H9 (cell line): ENCODE measurements at regions not wholly inside any gene's neighbourhood (a gene's known extent, or its start where the extent isn't known, plus 50 kb on each side); places are given as distances from the start of the nearest gene placed in this dataset.

Source experiments
- DNase-seq: peaks from one replicate; pipeline ENCODE4 v3.0.0-alpha.2; 2017
- H2AFZ ChIP-seq: one replicate; pipeline ENCODE4 v1.6.1; 2013; ENCODE audit warnings: mild to moderate bottlenecking, low read length, control low read depth, moderate library complexity
- H2AK5ac ChIP-seq: 2 replicates; pipeline ENCODE4 v1.6.1; 2013; ENCODE audit warnings: low read length, control low read depth, mixed read lengths; ENCODE audit not compliant: insufficient read length
- H2BK120ac ChIP-seq: one replicate; pipeline ENCODE4 v1.6.1; 2013; ENCODE audit warnings: low read depth, mild to moderate bottlenecking, low read length, control low read depth, inconsistent platforms; ENCODE audit not compliant: poor library complexity, severe bottlenecking
- H2BK12ac ChIP-seq: 2 replicates; pipeline ENCODE4 v1.6.1; 2013; ENCODE audit warnings: low read length, control low read depth, mixed read lengths, low read depth; ENCODE audit not compliant: insufficient read length
- H2BK15ac ChIP-seq: 2 replicates; pipeline ENCODE4 v1.6.1; 2013; ENCODE audit warnings: low read depth, low read length, control low read depth
- H2BK20ac ChIP-seq: one replicate; pipeline ENCODE4 v1.6.1; 2013; ENCODE audit warnings: low read depth, mild to moderate bottlenecking, low read length, control low read depth, inconsistent platforms; ENCODE audit not compliant: poor library complexity, severe bottlenecking
- H2BK5ac ChIP-seq: 2 replicates; pipeline ENCODE4 v1.6.1; 2013; ENCODE audit warnings: low read length, control low read depth, mixed read lengths; ENCODE audit not compliant: insufficient read length
- H3K14ac ChIP-seq: 2 replicates; pipeline ENCODE4 v1.6.1; 2013; ENCODE audit warnings: low read length, control low read depth; ENCODE audit not compliant: insufficient read depth
- H3K18ac ChIP-seq: 2 replicates; pipeline ENCODE4 v1.6.1; 2013; ENCODE audit warnings: low read depth, mild to moderate bottlenecking, mixed read lengths, low read length, control low read depth; ENCODE audit not compliant: insufficient read length
- H3K23ac ChIP-seq: 2 replicates; pipeline ENCODE4 v1.6.1; 2013; ENCODE audit warnings: low read length, control low read depth, mixed read lengths, low read depth; ENCODE audit not compliant: insufficient read length
- H3K23me2 ChIP-seq: 2 replicates; pipeline ENCODE4 v1.6.1; 2013; ENCODE audit warnings: low read depth, mild to moderate bottlenecking, mixed read lengths, low read length, control low read depth; ENCODE audit not compliant: insufficient read length, poor library complexity, severe bottlenecking
- H3K27ac ChIP-seq: 2 replicates; pipeline ENCODE4 v1.5.1; 2013; ENCODE audit warnings: low read length, control low read depth, mixed read lengths, low read depth; ENCODE audit not compliant: insufficient read length
- H3K27me3 ChIP-seq: 2 replicates; pipeline ENCODE4 v1.6.1; 2013; ENCODE audit warnings: low read length, control low read depth, inconsistent platforms; ENCODE audit not compliant: insufficient read depth
- H3K4ac ChIP-seq: 2 replicates; pipeline ENCODE4 v1.6.1; 2013; ENCODE audit warnings: low read depth, mild to moderate bottlenecking, control low read depth, inconsistent platforms, low read length, moderate library complexity
- H3K4me1 ChIP-seq: 2 replicates; pipeline ENCODE4 v1.6.1; 2013; ENCODE audit warnings: low read length, control low read depth, inconsistent platforms; ENCODE audit not compliant: insufficient read depth
- H3K4me2 ChIP-seq: 2 replicates; pipeline ENCODE4 v1.6.1; 2013; ENCODE audit warnings: low read length, control low read depth, mixed read lengths; ENCODE audit not compliant: insufficient read length, insufficient read depth
- H3K56ac ChIP-seq: 2 replicates; pipeline ENCODE4 v1.6.1; 2013; ENCODE audit warnings: low read depth, mild to moderate bottlenecking, mixed read lengths, low read length, control low read depth; ENCODE audit not compliant: insufficient read length
- H3K79me1 ChIP-seq: 2 replicates; pipeline ENCODE4 v1.6.1; 2013; ENCODE audit warnings: low read depth, mild to moderate bottlenecking, moderate library complexity, low read length, control low read depth, inconsistent platforms; ENCODE audit not compliant: insufficient read depth, poor library complexity, severe bottlenecking
- H3K79me2 ChIP-seq: 2 replicates; pipeline ENCODE4 v1.6.1; 2013; ENCODE audit warnings: low read length, control low read depth, inconsistent platforms; ENCODE audit not compliant: insufficient read depth
- H3K9ac ChIP-seq: 2 replicates; pipeline ENCODE4 v1.6.1; 2013; ENCODE audit warnings: low read length, control low read depth, mixed read lengths; ENCODE audit not compliant: insufficient read length; ENCODE audit errors: extremely low read depth
- H3K9me3 ChIP-seq: one replicate; pipeline ENCODE4 v1.6.1; 2013; ENCODE audit warnings: low read depth, low read length, inconsistent platforms; ENCODE audit not compliant: control insufficient read depth
- H3T11ph ChIP-seq: one replicate; pipeline ENCODE4 v1.6.1; 2013; ENCODE audit warnings: mild to moderate bottlenecking, low read length, control low read depth, inconsistent platforms
- H4K20me1 ChIP-seq: one replicate; pipeline ENCODE4 v1.6.1; 2013; ENCODE audit not compliant: control insufficient read depth, insufficient read length, insufficient read depth
- H4K5ac ChIP-seq: 2 replicates; pipeline ENCODE4 v1.6.1; 2013; ENCODE audit warnings: low read depth, mild to moderate bottlenecking, mixed read lengths, low read length, control low read depth; ENCODE audit not compliant: insufficient read length
- H4K8ac ChIP-seq: replicated peaks from 2 replicates; pipeline ENCODE4 v1.6.1; 2013; ENCODE audit warnings: low read length, control low read depth, mixed read lengths, low read depth; ENCODE audit not compliant: insufficient read length
- H4K91ac ChIP-seq: 2 replicates; pipeline ENCODE4 v1.6.1; 2013; ENCODE audit warnings: low read depth, mild to moderate bottlenecking, moderate library complexity, mixed read lengths, low read length, control low read depth; ENCODE audit not compliant: insufficient read length
- H3K27ac Mint-ChIP-seq, 3 experiments: 2 replicates in 2 of 3; 3 replicates in 1 of 3; pipeline ENCODE4 v1.8.0; 2020 to 2021; ENCODE audit warnings: mixed read lengths in 3 of 3, mild to moderate bottlenecking in 1 of 3, moderate library complexity in 1 of 3
- H3K27me3 Mint-ChIP-seq: 2 replicates; pipeline ENCODE4 v1.8.0; 2021; ENCODE audit warnings: low read depth, mild to moderate bottlenecking, moderate library complexity, mixed read lengths
- H3K36me3 Mint-ChIP-seq, 3 experiments: 2 replicates in 2 of 3; 3 replicates in 1 of 3; pipeline ENCODE4 v1.8.0; 2020 to 2021; ENCODE audit warnings: low read depth in 3 of 3, mixed read lengths in 3 of 3; ENCODE audit not compliant: insufficient read depth in 1 of 3
- H3K4me1 Mint-ChIP-seq, 2 experiments: 2 replicates each; pipeline ENCODE4 v1.8.0; 2020; ENCODE audit warnings: mixed read lengths in 2 of 2
- H3K4me3 Mint-ChIP-seq, 2 experiments: 2 replicates in 1 of 2; 3 replicates in 1 of 2; pipeline ENCODE4 v1.8.0; 2020 to 2021; ENCODE audit warnings: mild to moderate bottlenecking in 2 of 2, mixed read lengths in 2 of 2, moderate library complexity in 1 of 2
- H3K9me3 Mint-ChIP-seq, 2 experiments: 2 replicates in 1 of 2; 3 replicates in 1 of 2; pipeline ENCODE4 v1.8.0; 2020; ENCODE audit warnings: mild to moderate bottlenecking in 2 of 2, mixed read lengths in 2 of 2, moderate library complexity in 1 of 2
- CTCF ChIP-seq: fragments of 200-600 bp; sonication (generic); conservative IDR thresholded peaks from 3 replicates; pipeline ENCODE4 v1.8.0; 2021; ENCODE audit warnings: antibody characterized with exemption, mild to moderate bottlenecking
- WGBS: extraction: QIAGEN DNeasy Blood & Tissue Kit; methylation state at CpG from one replicate; pipeline ENCODE4 v1.1.7; 2013; ENCODE audit warnings: missing lambda C conversion rate, low lambda C conversion rate, mixed read lengths; ENCODE audit not compliant: insufficient read length; ENCODE audit errors: extremely low coverage; 5-methylcytosine and 5-hydroxymethylcytosine counted together

GRCh38 chr6:156231026-156231765 is 546.0 kb upstream of the ARID1B start:
- H3K9ac ChIP-seq: no peak overlapping the region
- no peak overlapping the region for H3K23ac ChIP-seq
- no peak overlapping the region for H3K4ac ChIP-seq
- no CpG with 5 or more reads among the region's 10 CpGs for WGBS
- no peak overlapping the region for H2BK5ac ChIP-seq
- H4K8ac ChIP-seq: no peak overlapping the region
- no peaks in the 10 kb centered on the region for H3K79me2 ChIP-seq
- H3K14ac ChIP-seq: no peak overlapping the region
- H3K27ac ChIP-seq: no peak overlapping the region
- H4K5ac ChIP-seq: no peak overlapping the region
- H3K4me2 ChIP-seq: no peak overlapping the region
- Mint-ChIP-seq H3K9me3 (no peaks in the 10 kb centered on the region; a peak in 1 of 5 replicates), H3K27me3 (no peaks in the 10 kb centered on the region), H3K27ac (no peak overlapping the region), H3K36me3 (no peaks in the 10 kb centered on the region), H3K4me3 (no peak overlapping the region), H3K4me1 (no peaks in the 10 kb centered on the region)
- H3K27me3 ChIP-seq: no peaks in the 10 kb centered on the region
- H4K91ac ChIP-seq: no peak overlapping the region
- no peak overlapping the region for H2BK15ac ChIP-seq
- no peaks in the 10 kb centered on the region for H3K4me1 ChIP-seq
- H3K9me3 ChIP-seq: no peaks in the 10 kb centered on the region
- H2BK20ac ChIP-seq: no peak overlapping the region
- no peak overlapping the region for H2AK5ac ChIP-seq
- DNase-seq: no peak
- no peak overlapping the region for H3K18ac ChIP-seq
- H2BK12ac ChIP-seq: no peak overlapping the region
- no peaks in the 10 kb centered on the region for H3K23me2 ChIP-seq
- H3K79me1 ChIP-seq: no peaks in the 10 kb centered on the region
- H4K20me1 ChIP-seq: no peaks in the 10 kb centered on the region
- H2BK120ac ChIP-seq: no peak overlapping the region
- no peak for TF ChIP-seq CTCF
- H2AFZ ChIP-seq: no peak overlapping the region
- H3T11ph ChIP-seq: no peak overlapping the region
- H3K56ac ChIP-seq: no peak overlapping the region
